ENCODE measurements at regions not wholly inside any gene's neighbourhood (a gene's known extent, or its start where the extent isn't known, plus 50 kb on each side); places are given as distances from the start of the nearest gene placed in this dataset.
"Not testable (repeated sequence)": the region's sequence is repeated elsewhere in the genome, so short reads cannot be mapped to it uniquely, and the experiment has no call there.

GRCh38 chr4:93947286-93947685 is 118.7 kb downstream of the ATOH1 start:
- DNase-seq (ENCODE audit: low read depth): no peak
- Histone ChIP-seq H3K36me3 (ENCODE audit: control insufficient read depth, insufficient read depth, low read length) (no peaks in the 10 kb centered on the region), H3K27me3 (ENCODE audit: control insufficient read depth, insufficient read depth, low read length) (no peaks in the 10 kb centered on the region), H3K4me3 (ENCODE audit: low read depth, low read length) (no peak overlapping the region)
- POLR2A ChIA-PET: no interaction called here
- CTCF ChIA-PET: no interaction called here
- TF ChIP-seq CTCF (IDR thresholded peaks at IDR 0.05; ENCODE audit: insufficient read depth, low read depth, low read length): no peak

- CTCF ChIA-PET: interaction anchor here (0.6 kb wide), 1 partner anchor 56 kb away, joined by 3 read pairs; no protein-coding TSS in a partner anchor
- POLR2A ChIA-PET: not testable (repeated sequence)
These were observed 121.7 kb downstream of the ATOH1 start for GRCh38 chr4:93950239-93950638.

GRCh38 chr4:93957186-93957585 is 128.6 kb downstream of the ATOH1 start:
- no peak overlapping the region for H3K4me3 ChIP-seq (ENCODE audit: low read depth, low read length)
- H3K36me3 ChIP-seq (ENCODE audit: control insufficient read depth, insufficient read depth, low read length): no peaks in the 10 kb centered on the region
- ChIA-PET CTCF (no interaction called here), POLR2A (no interaction called here)
- no peak for DNase-seq (ENCODE audit: low read depth)
- no peak for TF ChIP-seq CTCF (IDR thresholded peaks at IDR 0.05; ENCODE audit: insufficient read depth, low read depth, low read length)
- H3K27me3 ChIP-seq (ENCODE audit: control insufficient read depth, insufficient read depth, low read length): no peaks in the 10 kb centered on the region

More at GRCh38 chr4:93950239-93950638, 121.7 kb downstream of the ATOH1 start:
- H3K27me3 ChIP-seq (ENCODE audit: control insufficient read depth, insufficient read depth, low read length); DNase-seq (ENCODE audit: low read depth); H3K36me3 ChIP-seq (ENCODE audit: control insufficient read depth, insufficient read depth, low read length); H3K4me3 ChIP-seq (ENCODE audit: low read depth, low read length): not testable (repeated sequence)

- Histone ChIP-seq H3K36me3 (ENCODE audit: control insufficient read depth, insufficient read depth, low read length) (no peaks in the 10 kb centered on the region), H3K4me3 (ENCODE audit: low read depth, low read length) (no peak overlapping the region), H3K27me3 (ENCODE audit: control insufficient read depth, insufficient read depth, low read length) (no peaks in the 10 kb centered on the region)
- CTCF ChIA-PET: no interaction called here
- POLR2A ChIA-PET: no interaction called here
- no peak for DNase-seq (ENCODE audit: low read depth)
- TF ChIP-seq CTCF (IDR thresholded peaks at IDR 0.05; ENCODE audit: insufficient read depth, low read depth, low read length): no peak
These were observed 131.9 kb downstream of the ATOH1 start for GRCh38 chr4:93960450-93960849.

- POLR2A ChIA-PET: no interaction called here
- no peak for TF ChIP-seq CTCF (IDR thresholded peaks at IDR 0.05; ENCODE audit: insufficient read depth, low read depth, low read length)
- no peak overlapping the region for H3K4me3 ChIP-seq (ENCODE audit: low read depth, low read length)
- no peaks in the 10 kb centered on the region for H3K27me3 ChIP-seq (ENCODE audit: control insufficient read depth, insufficient read depth, low read length)
- CTCF ChIA-PET: no interaction called here
- DNase-seq (ENCODE audit: low read depth): no peak
- H3K36me3 ChIP-seq (ENCODE audit: control insufficient read depth, insufficient read depth, low read length): no peaks in the 10 kb centered on the region
These were observed 132.4 kb downstream of the ATOH1 start for GRCh38 chr4:93960916-93961315.

- Histone ChIP-seq H3K4me3 (ENCODE audit: low read depth, low read length) (no peak overlapping the region), H3K36me3 (ENCODE audit: control insufficient read depth, insufficient read depth, low read length) (no peaks in the 10 kb centered on the region), H3K27me3 (ENCODE audit: control insufficient read depth, insufficient read depth, low read length) (no peaks in the 10 kb centered on the region)
- no peak for DNase-seq (ENCODE audit: low read depth)
- POLR2A ChIA-PET: no interaction called here
- CTCF ChIA-PET: interaction anchor here (1.8 kb wide), 1 partner anchor 19 kb away, joined by 4 read pairs; no protein-coding TSS in a partner anchor
- no peak for TF ChIP-seq CTCF (IDR thresholded peaks at IDR 0.05; ENCODE audit: insufficient read depth, low read depth, low read length)
These were observed 153.0 kb downstream of the ATOH1 start for GRCh38 chr4:93981594-93981993.
